DMS114 treated with DMSO at 0.1 percent for 48 hours (cell line): ENCODE measurements at regions not wholly inside any gene's neighbourhood (a gene's known extent, or its start where the extent isn't known, plus 50 kb on each side); places are given as distances from the start of the nearest gene placed in this dataset.
"Not testable (repeated sequence)": the region's sequence is repeated elsewhere in the genome, so short reads cannot be mapped to it uniquely, and the experiment has no call there.

Experiments
- DNase-seq: peaks from one replicate; lab custom pipeline; 2025; ENCODE audit not compliant: unreplicated experiment; lab: John Stamatoyannopoulos, UW

GRCh38 chr17:72464221-72464620, 343.4 kb downstream of the SOX9 start:
- DNase-seq = not testable (repeated sequence)

GRCh38 chr17:72465191-72466024, 344.6 kb downstream of the SOX9 start:
- no peak for DNase-seq

- DNase-seq = no peak
Measured at GRCh38 chr17:72466199-72466598, 345.4 kb downstream of the SOX9 start.

GRCh38 chr17:72466606-72467005, 345.8 kb downstream of the SOX9 start:
- DNase-seq = no peak

- DNase-seq = no peak
Measured at GRCh38 chr17:72467841-72468653, 347.2 kb downstream of the SOX9 start.

GRCh38 chr17:72468841-72469240, 348.0 kb downstream of the SOX9 start:
- DNase-seq = no peak

GRCh38 chr17:72470121-72470705, 349.4 kb downstream of the SOX9 start:
- DNase-seq = no peak

GRCh38 chr17:72470734-72471133, 349.9 kb downstream of the SOX9 start:
- DNase-seq = no peak

- DNase-seq = no peak
Measured at GRCh38 chr17:72471296-72471695, 350.5 kb downstream of the SOX9 start.

- no peak for DNase-seq
Measured at GRCh38 chr17:72472106-72472505, 351.3 kb downstream of the SOX9 start.

GRCh38 chr17:72472853-72473390, 352.1 kb downstream of the SOX9 start:
- DNase-seq = not testable (repeated sequence)

GRCh38 chr17:72474243-72474642, 353.4 kb downstream of the SOX9 start:
- DNase-seq = no peak

GRCh38 chr17:72474719-72475477, 354.1 kb downstream of the SOX9 start:
- DNase-seq = no peak

GRCh38 chr17:72476134-72476533, 355.3 kb downstream of the SOX9 start:
- no peak for DNase-seq

- DNase-seq = no peak
Measured at GRCh38 chr17:72476575-72476986, 355.8 kb downstream of the SOX9 start.

- no peak for DNase-seq
Measured at GRCh38 chr17:72477491-72477890, 356.7 kb downstream of the SOX9 start.

- no peak for DNase-seq
Measured at GRCh38 chr17:72479113-72479512, 358.3 kb downstream of the SOX9 start.

GRCh38 chr17:72481572-72481971, 360.8 kb downstream of the SOX9 start:
- no peak for DNase-seq

- no peak for DNase-seq
Measured at GRCh38 chr17:72485596-72485995, 364.8 kb downstream of the SOX9 start.

- no peak for DNase-seq
Measured at GRCh38 chr17:72486806-72487205, 366.0 kb downstream of the SOX9 start.
